NCI-H345 treated with DMSO at 0.1 percent for 48 hours (cell line): ENCODE measurements at regions not wholly inside any gene's neighbourhood (a gene's known extent, or its start where the extent isn't known, plus 50 kb on each side); places are given as distances from the start of the nearest gene placed in this dataset.

Experiments used
- DNase-seq: peaks from one replicate; lab custom pipeline; 2025; ENCODE audit not compliant: unreplicated experiment; lab: John Stamatoyannopoulos, UW

- DNase-seq = no peak
Observed at GRCh38 chr4:126269106-126269505, 954.4 kb downstream of the FAT4 start.

- DNase-seq = no peak
Observed at GRCh38 chr4:126271292-126271691, 956.5 kb downstream of the FAT4 start.

- DNase-seq = no peak
Observed at GRCh38 chr4:126273746-126274145, 959.0 kb downstream of the FAT4 start.

GRCh38 chr4:126291886-126292285 is 977.1 kb downstream of the FAT4 start:
- DNase-seq = no peak

- DNase-seq = no peak
Observed at GRCh38 chr4:126298271-126298670, 983.5 kb downstream of the FAT4 start.

GRCh38 chr4:126306152-126306869 is 991.6 kb downstream of the FAT4 start:
- DNase-seq = no peak

GRCh38 chr4:126318376-126318775 is 1003.6 kb downstream of the FAT4 start:
- DNase-seq = no peak

- DNase-seq = no peak
Observed at GRCh38 chr4:126328914-126329313, 1014.2 kb downstream of the FAT4 start.

GRCh38 chr4:126338548-126338947 is 1023.8 kb downstream of the FAT4 start:
- no peak for DNase-seq

GRCh38 chr4:126341927-126342326 is 1027.2 kb downstream of the FAT4 start:
- no peak for DNase-seq

- no peak for DNase-seq
Observed at GRCh38 chr4:126344472-126344871, 1029.7 kb downstream of the FAT4 start.

- no peak for DNase-seq
Observed at GRCh38 chr4:126346654-126347053, 1031.9 kb downstream of the FAT4 start.

- DNase-seq = peak; percentile 7
Observed at GRCh38 chr4:126354784-126355183, 1040.0 kb downstream of the FAT4 start.

GRCh38 chr4:126358041-126358440 is 1043.3 kb downstream of the FAT4 start:
- DNase-seq = no peak

- no peak for DNase-seq
Observed at GRCh38 chr4:126361287-126361686, 1046.5 kb downstream of the FAT4 start.

GRCh38 chr4:126364311-126364911 is 1049.7 kb downstream of the FAT4 start:
- DNase-seq = no peak

- DNase-seq = no peak
Observed at GRCh38 chr4:126369076-126369475, 1054.3 kb downstream of the FAT4 start.

- no peak for DNase-seq
Observed at GRCh38 chr4:126372634-126373033, 1057.9 kb downstream of the FAT4 start.

- DNase-seq = no peak
Observed at GRCh38 chr4:126375462-126376054, 1060.8 kb downstream of the FAT4 start.

GRCh38 chr4:126385954-126386353 is 1071.2 kb downstream of the FAT4 start:
- DNase-seq = no peak

- DNase-seq = no peak
Observed at GRCh38 chr4:126386512-126386911, 1071.8 kb downstream of the FAT4 start.

- DNase-seq = no peak
Observed at GRCh38 chr4:126395664-126396063, 1080.9 kb downstream of the FAT4 start.
